Muscle layer of duodenum (tissue), 2 donors: ENCODE measurements at regions not wholly inside any gene's neighbourhood (a gene's known extent, or its start where the extent isn't known, plus 50 kb on each side); places are given as distances from the start of the nearest gene placed in this dataset.

Experiments used
- H3K27ac ChIP-seq: one replicate; pipeline ENCODE4 v1.7.0; 2013; ENCODE audit warnings: mild to moderate bottlenecking, low read length
- H3K27me3 ChIP-seq: one replicate; pipeline ENCODE4 v1.7.0; 2013; ENCODE audit warnings: low read depth, mild to moderate bottlenecking, control low read depth, low read length
- H3K36me3 ChIP-seq, 2 donors: one replicate each; pipeline ENCODE4 v1.7.0; 2013; ENCODE audit warnings: low read length in 2 of 2, control low read depth in 1 of 2, mild to moderate bottlenecking in 1 of 2; ENCODE audit not compliant: insufficient read depth in 2 of 2, control insufficient read depth in 1 of 2
- H3K4me1 ChIP-seq, 2 donors: one replicate each; pipeline ENCODE4 v1.7.0; 2013; ENCODE audit warnings: low read length in 2 of 2, mild to moderate bottlenecking in 2 of 2, control low read depth in 1 of 2, moderate library complexity in 1 of 2; ENCODE audit not compliant: insufficient read depth in 2 of 2, control insufficient read depth in 1 of 2
- H3K4me3 ChIP-seq, 2 donors: one replicate each; pipeline ENCODE4 v1.7.0; 2013; ENCODE audit warnings: low read length in 2 of 2, low read depth in 1 of 2, mild to moderate bottlenecking in 1 of 2
- H3K9me3 ChIP-seq, 2 donors: one replicate each; pipeline ENCODE4 v1.7.0; 2013; ENCODE audit warnings: low read length in 2 of 2, control low read depth in 1 of 2, mild to moderate bottlenecking in 1 of 2; ENCODE audit not compliant: control insufficient read depth in 1 of 2
- donor health status: healthy.

- H3K27ac ChIP-seq, result no peak overlapping the region
- H3K27me3 ChIP-seq, result no peaks in the 10 kb centered on the region
- H3K9me3 ChIP-seq, result no peaks in the 10 kb centered on the region
- H3K4me3 ChIP-seq, result no peak overlapping the region
- no peaks in the 10 kb centered on the region for H3K4me1 ChIP-seq
- no peaks in the 10 kb centered on the region for H3K36me3 ChIP-seq
Observed at GRCh38 chr2:193272011-193272410, 1077.3 kb upstream of the TMEFF2 start.

- H3K4me3 ChIP-seq, result no peak overlapping the region
- H3K9me3 ChIP-seq, result no peaks in the 10 kb centered on the region
- H3K36me3 ChIP-seq, result no peaks in the 10 kb centered on the region
- H3K27ac ChIP-seq, result no peak overlapping the region
- no peaks in the 10 kb centered on the region for H3K4me1 ChIP-seq
- H3K27me3 ChIP-seq, result no peaks in the 10 kb centered on the region
Observed at GRCh38 chr2:193270816-193271215, 1076.1 kb upstream of the TMEFF2 start.

GRCh38 chr2:193267496-193268002 lies 1072.8 kb upstream of the TMEFF2 start:
- H3K9me3 ChIP-seq, result no peaks in the 10 kb centered on the region
- H3K27ac ChIP-seq, result no peak overlapping the region
- H3K27me3 ChIP-seq, result no peaks in the 10 kb centered on the region
- H3K36me3 ChIP-seq, result no peaks in the 10 kb centered on the region
- no peaks in the 10 kb centered on the region for H3K4me1 ChIP-seq
- no peak overlapping the region for H3K4me3 ChIP-seq

- no peaks in the 10 kb centered on the region for H3K4me1 ChIP-seq
- no peak overlapping the region for H3K27ac ChIP-seq
- no peaks in the 10 kb centered on the region for H3K9me3 ChIP-seq
- H3K4me3 ChIP-seq, result no peak overlapping the region
- no peaks in the 10 kb centered on the region for H3K27me3 ChIP-seq
- H3K36me3 ChIP-seq, result no peaks in the 10 kb centered on the region
Observed at GRCh38 chr2:193253014-193253530, 1058.3 kb upstream of the TMEFF2 start.

- Histone ChIP-seq H3K4me1 (no peaks in the 10 kb centered on the region), H3K9me3 (no peaks in the 10 kb centered on the region), H3K27ac (no peak overlapping the region), H3K27me3 (no peaks in the 10 kb centered on the region), H3K4me3 (no peak overlapping the region), H3K36me3 (no peaks in the 10 kb centered on the region)
Observed at GRCh38 chr2:193251909-193252308, 1057.2 kb upstream of the TMEFF2 start.

- no peak overlapping the region for H3K27ac ChIP-seq
- no peaks in the 10 kb centered on the region for H3K4me1 ChIP-seq
- H3K9me3 ChIP-seq, result no peaks in the 10 kb centered on the region
- no peak overlapping the region for H3K4me3 ChIP-seq
- no peaks in the 10 kb centered on the region for H3K36me3 ChIP-seq
- H3K27me3 ChIP-seq, result no peaks in the 10 kb centered on the region
Observed at GRCh38 chr2:193250389-193250788, 1055.7 kb upstream of the TMEFF2 start.

GRCh38 chr2:193240752-193241151 lies 1046.0 kb upstream of the TMEFF2 start:
- Histone ChIP-seq H3K36me3 (no peaks in the 10 kb centered on the region), H3K4me1 (no peaks in the 10 kb centered on the region), H3K9me3 (no peaks in the 10 kb centered on the region), H3K4me3 (no peak overlapping the region), H3K27ac (no peak overlapping the region), H3K27me3 (no peaks in the 10 kb centered on the region)

GRCh38 chr2:193231634-193232033 lies 1036.9 kb upstream of the TMEFF2 start:
- no peaks in the 10 kb centered on the region for H3K4me1 ChIP-seq
- no peaks in the 10 kb centered on the region for H3K9me3 ChIP-seq
- no peaks in the 10 kb centered on the region for H3K36me3 ChIP-seq
- no peak overlapping the region for H3K4me3 ChIP-seq
- H3K27ac ChIP-seq, result no peak overlapping the region
- H3K27me3 ChIP-seq, result no peaks in the 10 kb centered on the region

GRCh38 chr2:193228276-193228675 lies 1033.5 kb upstream of the TMEFF2 start:
- Histone ChIP-seq H3K36me3 (no peaks in the 10 kb centered on the region), H3K27me3 (no peaks in the 10 kb centered on the region), H3K27ac (no peak overlapping the region), H3K4me3 (no peak overlapping the region), H3K4me1 (no peaks in the 10 kb centered on the region), H3K9me3 (no peaks in the 10 kb centered on the region)

GRCh38 chr2:193222454-193222853 lies 1027.7 kb upstream of the TMEFF2 start:
- Histone ChIP-seq H3K4me1 (no peaks in the 10 kb centered on the region), H3K36me3 (no peaks in the 10 kb centered on the region), H3K27me3 (no peaks in the 10 kb centered on the region), H3K9me3 (no peaks in the 10 kb centered on the region), H3K27ac (no peak overlapping the region), H3K4me3 (no peak overlapping the region)

GRCh38 chr2:193219413-193219812 lies 1024.7 kb upstream of the TMEFF2 start:
- Histone ChIP-seq H3K27me3 (no peaks in the 10 kb centered on the region), H3K9me3 (no peaks in the 10 kb centered on the region), H3K4me1 (no peaks in the 10 kb centered on the region), H3K4me3 (no peak overlapping the region), H3K36me3 (no peaks in the 10 kb centered on the region), H3K27ac (no peak overlapping the region)

GRCh38 chr2:193201583-193201982 lies 1006.9 kb upstream of the TMEFF2 start:
- no peaks in the 10 kb centered on the region for H3K36me3 ChIP-seq
- no peak overlapping the region for H3K4me3 ChIP-seq
- H3K27me3 ChIP-seq, result no peaks in the 10 kb centered on the region
- no peaks in the 10 kb centered on the region for H3K9me3 ChIP-seq
- no peaks in the 10 kb centered on the region for H3K4me1 ChIP-seq
- no peak overlapping the region for H3K27ac ChIP-seq
